NK-92 (cell line): ENCODE measurements at regions not wholly inside any gene's neighbourhood (a gene's known extent, or its start where the extent isn't known, plus 50 kb on each side); places are given as distances from the start of the nearest gene placed in this dataset.
"Not testable (repeated sequence)": the region's sequence is repeated elsewhere in the genome, so short reads cannot be mapped to it uniquely, and the experiment has no call there.

Source experiments
- DNase-seq: peaks from one replicate; lab custom pipeline; 2025; ENCODE audit not compliant: unreplicated experiment; lab: John Stamatoyannopoulos, UW

- DNase-seq = not testable (repeated sequence)
These were observed 385.5 kb downstream of the TMEM121 start for GRCh38 chr14:105911848-105912292.

- no peak for DNase-seq
These were observed 386.3 kb downstream of the TMEM121 start for GRCh38 chr14:105912641-105913180.

GRCh38 chr14:105913221-105913620 lies 386.8 kb downstream of the TMEM121 start:
- no peak for DNase-seq

- no peak for DNase-seq
These were observed 387.5 kb downstream of the TMEM121 start for GRCh38 chr14:105913861-105914260.

- not testable (repeated sequence) for DNase-seq
These were observed 387.9 kb downstream of the TMEM121 start for GRCh38 chr14:105914281-105914680.

GRCh38 chr14:105914738-105915385 lies 388.5 kb downstream of the TMEM121 start:
- no peak for DNase-seq

- not testable (repeated sequence) for DNase-seq
These were observed 389.2 kb downstream of the TMEM121 start for GRCh38 chr14:105915546-105915945.

- DNase-seq = not testable (repeated sequence)
These were observed 391.0 kb downstream of the TMEM121 start for GRCh38 chr14:105917136-105917932.

- no peak for DNase-seq
These were observed 391.6 kb downstream of the TMEM121 start for GRCh38 chr14:105917933-105918436.

- DNase-seq = no peak
These were observed 392.3 kb downstream of the TMEM121 start for GRCh38 chr14:105918496-105919262.

- no peak for DNase-seq
These were observed 393.2 kb downstream of the TMEM121 start for GRCh38 chr14:105919458-105920150.

- DNase-seq = not testable (repeated sequence)
These were observed 393.8 kb downstream of the TMEM121 start for GRCh38 chr14:105920151-105920700.

- DNase-seq = not testable (repeated sequence)
These were observed 394.7 kb downstream of the TMEM121 start for GRCh38 chr14:105920803-105921755.

GRCh38 chr14:105921781-105922180 lies 395.4 kb downstream of the TMEM121 start:
- not testable (repeated sequence) for DNase-seq

GRCh38 chr14:105923520-105924191 lies 397.3 kb downstream of the TMEM121 start:
- DNase-seq = not testable (repeated sequence)

- DNase-seq = no peak
These were observed 398.7 kb downstream of the TMEM121 start for GRCh38 chr14:105924951-105925591.

- DNase-seq = no peak
These were observed 399.4 kb downstream of the TMEM121 start for GRCh38 chr14:105925615-105926372.
